ENCODE measurements at regions not wholly inside any gene's neighbourhood (a gene's known extent, or its start where the extent isn't known, plus 50 kb on each side); places are given as distances from the start of the nearest gene placed in this dataset.

GRCh38 chr1:96009831-96010434 is 711.7 kb upstream of the PTBP2 start:
- no peak for TF ChIP-seq CTCF (IDR thresholded peaks at IDR 0.05)
- H3K27ac Mint-ChIP-seq, result no peak overlapping the region
- ChIA-PET CTCF (no interaction called here), POLR2A (no interaction called here)
- H3K4me3 Mint-ChIP-seq, result no peak overlapping the region
- H3K9me3 Mint-ChIP-seq, result peaks cover 2% of the 10 kb centered on the region
- ATAC-seq, result no peak
- no peak for DNase-seq
- H3K36me3 Mint-ChIP-seq (ENCODE audit: low read depth), result no peaks in the 10 kb centered on the region
- intact Hi-C loops (cut with micrococcal nuclease), result no loop called here
- no peaks in the 10 kb centered on the region for H3K4me1 Mint-ChIP-seq (ENCODE audit: low read depth)
- no peaks in the 10 kb centered on the region for H3K27me3 Mint-ChIP-seq

GRCh38 chr1:96011606-96012005 is 710.0 kb upstream of the PTBP2 start:
- no peak for ATAC-seq
- Mint-ChIP-seq H3K27me3 (no peaks in the 10 kb centered on the region), H3K9me3 (peaks cover 4% of the 10 kb centered on the region), H3K27ac (no peak overlapping the region), H3K4me1 (ENCODE audit: low read depth) (no peaks in the 10 kb centered on the region), H3K4me3 (no peak overlapping the region), H3K36me3 (ENCODE audit: low read depth) (no peaks in the 10 kb centered on the region)
- CTCF ChIA-PET, result no interaction called here
- intact Hi-C loops (cut with micrococcal nuclease), result no loop called here
- no peak for TF ChIP-seq CTCF (IDR thresholded peaks at IDR 0.05)
- no peak for DNase-seq
- POLR2A ChIA-PET, result no interaction called here

GRCh38 chr1:96016219-96016618 is 705.4 kb upstream of the PTBP2 start:
- ATAC-seq (no peak), DNase-seq (no peak)
- H3K4me1 Mint-ChIP-seq (ENCODE audit: low read depth), result no peaks in the 10 kb centered on the region
- ChIA-PET CTCF (no interaction called here), POLR2A (no interaction called here)
- peaks cover 4% of the 10 kb centered on the region for H3K9me3 Mint-ChIP-seq
- no peaks in the 10 kb centered on the region for H3K36me3 Mint-ChIP-seq (ENCODE audit: low read depth)
- no peak overlapping the region for H3K27ac Mint-ChIP-seq
- intact Hi-C loops (cut with micrococcal nuclease), result no loop called here
- H3K27me3 Mint-ChIP-seq, result no peaks in the 10 kb centered on the region
- H3K4me3 Mint-ChIP-seq, result no peak overlapping the region
- no peak for TF ChIP-seq CTCF (IDR thresholded peaks at IDR 0.05)

- Mint-ChIP-seq H3K27me3 (no peaks in the 10 kb centered on the region), H3K4me1 (ENCODE audit: low read depth) (no peaks in the 10 kb centered on the region), H3K4me3 (no peak overlapping the region), H3K27ac (no peak overlapping the region), H3K36me3 (ENCODE audit: low read depth) (no peaks in the 10 kb centered on the region), H3K9me3 (peaks cover 2% of the 10 kb centered on the region)
- CTCF ChIA-PET, result no interaction called here
- POLR2A ChIA-PET, result no interaction called here
- TF ChIP-seq CTCF (IDR thresholded peaks at IDR 0.05), result no peak
- DNase-seq (no peak), ATAC-seq (no peak)
- intact Hi-C loops (cut with micrococcal nuclease), result no loop called here
Measured at GRCh38 chr1:96020378-96020777, 701.2 kb upstream of the PTBP2 start.

- H3K27me3 Mint-ChIP-seq, result no peaks in the 10 kb centered on the region
- H3K4me1 Mint-ChIP-seq (ENCODE audit: low read depth), result no peaks in the 10 kb centered on the region
- CTCF ChIA-PET, result no interaction called here
- H3K36me3 Mint-ChIP-seq (ENCODE audit: low read depth), result no peaks in the 10 kb centered on the region
- TF ChIP-seq CTCF (IDR thresholded peaks at IDR 0.05), result no peak
- intact Hi-C loops (cut with micrococcal nuclease), result no loop called here
- DNase-seq (no peak), ATAC-seq (no peak)
- no peak overlapping the region for H3K4me3 Mint-ChIP-seq
- POLR2A ChIA-PET, result no interaction called here
- no peaks in the 10 kb centered on the region for H3K9me3 Mint-ChIP-seq
- no peak overlapping the region for H3K27ac Mint-ChIP-seq
Measured at GRCh38 chr1:96025062-96025461, 696.5 kb upstream of the PTBP2 start.

All from activated CD8-positive, alpha-beta T cell treated with anti-CD3 and anti-CD28 coated beads for 36 hours (primary cell).